ENCODE measurements at regions not wholly inside any gene's neighbourhood (a gene's known extent, or its start where the extent isn't known, plus 50 kb on each side); places are given as distances from the start of the nearest gene placed in this dataset.

DNA sequence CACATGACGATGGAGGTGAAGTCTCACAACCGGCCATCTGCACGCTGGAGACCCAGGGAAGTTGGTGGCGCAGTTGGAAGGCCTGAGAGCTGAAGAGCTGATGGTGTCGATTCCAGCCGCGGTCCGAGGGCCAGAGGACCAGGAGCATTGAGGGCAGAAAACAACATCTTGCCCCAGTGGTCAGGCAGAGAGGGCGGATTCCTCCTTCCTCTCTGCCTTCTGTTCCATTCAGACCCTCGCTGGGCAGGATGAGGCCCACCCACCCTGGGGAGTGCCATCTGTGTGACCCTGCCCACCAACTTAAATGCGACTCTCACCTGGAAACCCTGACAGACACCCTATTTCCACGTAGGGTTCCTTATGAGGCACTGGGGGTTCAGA, 120.7 kb upstream of the PMEPA1 start (continued):
- TF ChIP-seq, protein P1, sequence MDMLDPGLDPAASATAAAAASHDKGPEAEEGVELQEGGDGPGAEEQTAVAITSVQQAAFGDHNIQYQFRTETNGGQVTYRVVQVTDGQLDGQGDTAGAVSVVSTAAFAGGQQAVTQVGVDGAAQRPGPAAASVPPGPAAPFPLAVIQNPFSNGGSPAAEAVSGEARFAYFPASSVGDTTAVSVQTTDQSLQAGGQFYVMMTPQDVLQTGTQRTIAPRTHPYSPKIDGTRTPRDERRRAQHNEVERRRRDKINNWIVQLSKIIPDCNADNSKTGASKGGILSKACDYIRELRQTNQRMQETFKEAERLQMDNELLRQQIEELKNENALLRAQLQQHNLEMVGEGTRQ (IDR thresholded peaks at IDR 0.05; ENCODE audit: low read length) = no peak
- TF ChIP-seq SP1 (IDR thresholded peaks at IDR 0.05; ENCODE audit: low read depth, low read length) = no peak

Measured in H1 (cell line).